ENCODE measurements at regions not wholly inside any gene's neighbourhood (a gene's known extent, or its start where the extent isn't known, plus 50 kb on each side); places are given as distances from the start of the nearest gene placed in this dataset.

DNA sequence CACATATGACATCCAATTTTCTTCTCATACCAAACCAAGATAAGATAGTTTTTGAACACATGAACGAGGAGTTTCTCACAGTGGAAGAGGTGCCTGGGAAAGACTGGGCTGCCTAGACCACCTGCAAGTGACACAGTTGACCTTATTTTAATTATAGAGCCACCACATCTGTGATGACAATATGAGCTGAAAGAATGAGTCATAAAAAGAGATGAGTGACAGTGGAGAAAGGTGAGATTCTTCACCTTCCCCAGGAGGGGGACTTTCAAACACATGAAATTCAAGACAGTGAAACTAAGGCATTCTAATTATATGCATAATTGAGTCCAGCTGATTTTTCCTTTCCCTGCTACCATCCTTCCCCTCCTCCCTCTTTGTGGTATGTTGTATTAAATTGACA lies 475.5 kb downstream of the NXPH1 start:
- TF ChIP-seq GATA2 (IDR thresholded peaks at IDR 0.05; ENCODE audit: low read depth, low read length), result no peak
- TF ChIP-seq GATA3 (IDR thresholded peaks at IDR 0.05; ENCODE audit: low read depth, low read length), result no peak
